Cardiac muscle cell (in vitro differentiated cells and primary cell): ENCODE measurements at regions not wholly inside any gene's neighbourhood (a gene's known extent, or its start where the extent isn't known, plus 50 kb on each side); places are given as distances from the start of the nearest gene placed in this dataset.

ENCODE experiments used
- DNase-seq, 2 donors: peaks; one replicate each; pipeline versions ENCODE4 v3.0.0 to v3.0.0-alpha.2; 2010 to 2017; ENCODE audit warnings: low read depth in 1 of 2, low spot score in 1 of 2
- H3K27ac ChIP-seq: fragments of 200-600 bp; sonication (generic); 2 replicates; pipeline ENCODE4 v1.5.1; 2016
- H3K27me3 ChIP-seq: fragments of 200-600 bp; sonication (generic); 2 replicates; pipeline ENCODE4 v1.6.0; 2016; ENCODE audit warnings: control low read depth
- H3K36me3 ChIP-seq: fragments of 200-600 bp; sonication (generic); 2 replicates; pipeline ENCODE4 v1.5.1; 2016; ENCODE audit warnings: control low read depth
- H3K4me1 ChIP-seq: fragments of 200-600 bp; sonication (generic); 2 replicates; pipeline ENCODE4 v1.8.1; 2017; ENCODE audit warnings: low read depth, mild to moderate bottlenecking, mixed run types
- H3K4me3 ChIP-seq: fragments of 200-600 bp; sonication (generic); 2 replicates; pipeline ENCODE4 v1.5.1; 2016; ENCODE audit warnings: mild to moderate bottlenecking
- H3K9me3 ChIP-seq: fragments of 200-600 bp; sonication (generic); 2 replicates; pipeline ENCODE4 v1.5.1; 2017; ENCODE audit warnings: low read depth, mild to moderate bottlenecking, control low read depth
- CTCF ChIP-seq: IDR thresholded peaks from 2 replicates; pipeline ENCODE4 v1.5.1; 2012; ENCODE audit warnings: low read depth, mild to moderate bottlenecking, low read length

- DNase-seq: no peak
- TF ChIP-seq CTCF: no peak
- no peaks in the 10 kb centered on the region for H3K36me3 ChIP-seq
- H3K9me3 ChIP-seq: no peaks in the 10 kb centered on the region
- no peak overlapping the region for H3K4me3 ChIP-seq
- H3K27me3 ChIP-seq: no peaks in the 10 kb centered on the region
- H3K27ac ChIP-seq: no peak overlapping the region
- H3K4me1 ChIP-seq: no peaks in the 10 kb centered on the region
These were observed 848.8 kb upstream of the KLHL29 start for GRCh38 chr2:22536133-22536532.

- H3K9me3 ChIP-seq: no peaks in the 10 kb centered on the region
- H3K36me3 ChIP-seq: no peaks in the 10 kb centered on the region
- H3K27ac ChIP-seq: no peak overlapping the region
- H3K4me1 ChIP-seq: no peaks in the 10 kb centered on the region
- no peak overlapping the region for H3K4me3 ChIP-seq
- TF ChIP-seq CTCF: no peak
- DNase-seq: no peak
- no peaks in the 10 kb centered on the region for H3K27me3 ChIP-seq
These were observed 830.5 kb upstream of the KLHL29 start for GRCh38 chr2:22554453-22554852.

GRCh38 chr2:22557406-22557805, 827.6 kb upstream of the KLHL29 start:
- Histone ChIP-seq H3K9me3 (no peaks in the 10 kb centered on the region), H3K27ac (no peak overlapping the region), H3K4me1 (no peaks in the 10 kb centered on the region), H3K27me3 (no peaks in the 10 kb centered on the region), H3K36me3 (no peaks in the 10 kb centered on the region), H3K4me3 (no peak overlapping the region)
- TF ChIP-seq CTCF: no peak
- peak in 1 of 2 donors; percentile 5 for DNase-seq

GRCh38 chr2:22560021-22560420, 825.0 kb upstream of the KLHL29 start:
- H3K36me3 ChIP-seq: no peaks in the 10 kb centered on the region
- no peaks in the 10 kb centered on the region for H3K4me1 ChIP-seq
- no peak for TF ChIP-seq CTCF
- H3K9me3 ChIP-seq: no peaks in the 10 kb centered on the region
- no peak overlapping the region for H3K27ac ChIP-seq
- no peak overlapping the region for H3K4me3 ChIP-seq
- H3K27me3 ChIP-seq: no peaks in the 10 kb centered on the region
- no peak for DNase-seq

GRCh38 chr2:22579341-22579740, 805.6 kb upstream of the KLHL29 start:
- no peak for DNase-seq
- H3K36me3 ChIP-seq: no peaks in the 10 kb centered on the region
- no peak overlapping the region for H3K4me3 ChIP-seq
- no peak overlapping the region for H3K27ac ChIP-seq
- no peak for TF ChIP-seq CTCF
- no peaks in the 10 kb centered on the region for H3K4me1 ChIP-seq
- H3K27me3 ChIP-seq: no peaks in the 10 kb centered on the region
- no peaks in the 10 kb centered on the region for H3K9me3 ChIP-seq

GRCh38 chr2:22582107-22582506, 802.9 kb upstream of the KLHL29 start:
- Histone ChIP-seq H3K36me3 (no peaks in the 10 kb centered on the region), H3K4me1 (no peaks in the 10 kb centered on the region), H3K9me3 (no peaks in the 10 kb centered on the region), H3K4me3 (no peak overlapping the region), H3K27me3 (no peaks in the 10 kb centered on the region), H3K27ac (no peak overlapping the region)
- TF ChIP-seq CTCF: no peak
- DNase-seq: no peak
